Muscle of arm (tissue), 1 donor: ENCODE measurements at regions not wholly inside any gene's neighbourhood (a gene's known extent, or its start where the extent isn't known, plus 50 kb on each side); places are given as distances from the start of the nearest gene placed in this dataset.

Source experiments
- DNase-seq: peaks from one replicate; pipeline ENCODE4 v3.0.0-alpha.2; 2013

DNA sequence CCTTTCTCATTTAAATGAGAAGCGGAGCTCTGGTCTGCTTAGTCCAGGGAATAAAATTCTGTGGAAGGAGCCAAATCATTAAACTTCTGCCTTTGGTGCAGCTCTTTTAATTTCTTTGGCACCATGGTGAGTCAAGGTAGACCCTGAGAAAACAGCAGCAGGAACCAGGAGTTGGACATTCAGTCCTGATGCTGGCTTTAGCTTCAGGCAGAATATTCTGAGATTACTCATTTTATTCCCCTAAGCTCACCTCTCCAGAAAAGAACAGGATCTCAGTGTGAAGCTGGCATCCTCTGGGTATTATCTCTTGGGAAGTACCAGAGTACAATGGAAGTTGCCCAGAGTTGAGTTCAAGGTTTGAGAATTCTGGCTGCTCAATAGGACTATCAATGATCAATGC lies 211.6 kb upstream of the NRP1 start:
- no peak for DNase-seq

DNA sequence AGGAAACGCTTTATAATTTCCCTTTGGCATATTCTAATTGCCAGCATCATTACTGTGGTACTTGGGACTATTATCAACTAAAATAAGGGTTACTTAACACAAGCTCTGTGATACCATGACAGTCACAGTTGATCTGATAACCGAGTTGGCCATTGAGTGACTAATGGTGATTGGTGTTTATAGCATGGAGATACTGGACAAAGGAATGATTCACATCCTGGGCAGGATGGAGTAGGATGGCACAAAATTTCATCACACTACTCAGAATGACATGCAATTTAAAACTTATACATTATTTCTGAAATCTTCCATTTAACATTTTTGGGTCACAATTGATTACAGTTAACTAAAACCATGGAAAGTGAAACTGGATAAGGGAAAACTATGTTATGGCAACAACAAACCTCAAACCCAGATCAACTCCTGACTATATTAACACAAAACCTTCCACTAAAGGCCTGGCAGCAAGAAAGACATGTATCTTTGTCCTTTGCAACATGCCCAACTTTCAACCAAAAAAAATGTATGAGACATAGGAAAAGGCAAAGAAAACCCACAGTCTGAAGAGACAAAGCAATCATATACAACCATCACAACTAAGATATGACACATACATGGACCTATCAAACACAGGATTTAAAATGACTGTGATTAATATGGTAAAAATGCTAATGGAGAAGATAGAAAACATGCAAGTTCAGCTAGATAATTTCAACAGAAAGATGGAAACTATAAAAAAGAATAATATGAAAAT lies 208.5 kb upstream of the NRP1 start:
- no peak for DNase-seq

DNA sequence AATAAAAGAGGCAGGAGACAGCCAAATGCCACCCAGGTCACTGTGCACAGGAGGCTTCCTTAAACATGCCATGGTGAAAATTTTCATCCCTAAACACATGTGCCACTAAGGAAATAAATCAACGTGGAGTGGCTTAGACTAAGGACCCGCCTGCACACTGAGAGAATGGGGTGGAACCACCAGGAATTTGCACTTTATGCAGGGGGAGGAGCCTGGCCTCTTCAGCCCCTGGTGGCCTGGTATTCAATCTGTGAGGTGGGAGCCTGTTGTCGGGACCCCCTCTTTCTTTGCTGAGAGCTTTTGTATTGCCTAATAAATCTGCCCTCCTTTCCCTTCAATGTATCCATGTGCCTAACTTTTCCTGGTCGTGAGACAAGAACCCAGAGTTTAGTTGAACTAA lies 204.6 kb upstream of the NRP1 start:
- no peak for DNase-seq

DNA sequence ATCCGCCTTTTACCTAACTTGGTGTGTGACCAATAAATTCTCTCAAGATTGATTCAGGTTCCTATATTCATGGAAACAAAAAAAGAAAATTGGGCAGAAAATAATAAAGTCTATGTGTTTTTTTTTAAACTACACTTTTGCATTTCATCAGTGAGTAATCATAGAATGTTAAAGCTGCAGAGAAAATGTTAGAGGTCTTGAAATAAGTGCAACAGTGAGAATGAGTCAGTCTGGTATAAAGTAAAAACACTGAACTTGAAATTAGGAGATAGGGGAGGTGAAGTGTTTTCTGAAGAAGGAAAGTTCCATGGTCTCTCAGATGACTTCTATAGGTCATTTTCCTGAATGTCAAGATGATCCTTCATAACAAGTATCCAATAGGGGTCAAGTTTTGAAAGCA lies 202.6 kb upstream of the NRP1 start:
- DNase-seq = no peak

DNA sequence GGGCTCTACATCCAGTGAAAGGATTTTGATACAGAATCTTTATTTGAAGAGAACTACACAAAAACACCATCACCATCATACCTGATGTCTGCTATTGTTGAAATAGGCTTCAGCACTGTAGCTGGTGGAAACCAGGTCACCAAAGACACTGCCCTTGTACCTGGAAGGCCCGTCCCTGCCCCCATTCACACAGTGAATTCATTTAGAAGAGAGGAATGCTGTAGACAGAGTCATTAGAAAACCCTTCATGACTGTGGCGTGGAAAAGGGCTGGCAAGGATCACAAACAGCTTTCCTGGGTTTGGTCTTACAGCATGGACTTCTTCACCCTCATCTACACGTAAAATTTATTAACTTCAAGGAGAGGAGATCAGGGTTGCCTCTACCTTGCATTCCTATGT lies 202.0 kb upstream of the NRP1 start:
- DNase-seq = no peak

DNA sequence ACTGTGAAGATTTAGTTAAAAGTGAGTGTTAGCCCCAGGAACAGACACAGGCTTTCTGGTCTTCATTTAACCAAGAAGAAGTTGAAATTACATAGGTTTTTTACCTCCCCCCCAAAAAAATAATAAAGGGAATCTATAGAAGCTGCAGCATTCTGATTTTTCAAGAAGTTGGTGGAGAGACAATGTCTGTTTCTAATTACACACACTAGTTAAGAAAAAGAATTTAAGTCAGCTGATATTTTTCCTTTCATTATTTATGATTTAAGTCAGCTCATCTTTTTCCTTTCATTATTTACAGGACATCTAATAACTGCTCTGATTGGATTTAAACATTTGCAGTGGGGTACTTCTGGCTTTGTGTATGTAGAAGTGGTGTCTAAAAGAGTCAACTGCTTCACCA lies 201.4 kb upstream of the NRP1 start:
- no peak for DNase-seq

DNA sequence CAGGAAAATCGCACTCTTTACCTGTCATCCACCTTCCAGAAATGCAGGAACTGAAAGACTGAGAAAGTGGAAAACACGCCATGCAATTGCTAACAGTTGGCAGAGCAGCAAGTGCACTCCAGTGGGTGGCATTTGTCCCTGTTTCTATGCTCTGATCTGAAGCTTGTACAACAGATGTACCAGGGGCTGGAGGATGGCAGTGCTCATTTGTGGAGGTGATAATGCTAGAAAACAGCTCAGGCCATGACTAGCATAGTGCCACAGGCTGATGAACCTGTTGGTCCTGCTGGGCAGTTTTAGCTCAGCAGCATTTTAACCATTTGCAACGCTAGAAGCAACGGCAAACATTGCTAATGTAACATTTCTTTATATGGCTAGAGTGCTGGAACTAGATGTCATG lies 199.9 kb upstream of the NRP1 start:
- no peak for DNase-seq

DNA sequence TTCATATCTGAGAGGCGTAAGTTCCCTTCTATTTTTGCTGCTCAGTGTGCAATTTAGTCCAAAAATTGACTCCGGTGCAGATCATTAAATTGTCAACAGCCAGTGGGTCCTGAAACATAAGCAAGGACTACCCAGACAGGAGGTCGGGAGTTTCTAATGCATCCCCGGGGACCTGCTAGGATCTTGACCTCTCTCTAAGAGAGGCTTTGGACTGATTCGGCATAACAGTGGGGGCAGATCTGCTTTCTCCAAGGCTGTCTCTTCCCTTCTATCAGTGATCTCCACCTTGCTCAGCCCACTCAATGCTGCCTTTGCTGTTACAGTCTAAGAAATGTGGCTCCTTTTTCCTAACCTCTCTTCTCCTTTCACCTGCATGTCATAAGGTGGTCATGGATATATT lies 199.1 kb upstream of the NRP1 start:
- DNase-seq = no peak

DNA sequence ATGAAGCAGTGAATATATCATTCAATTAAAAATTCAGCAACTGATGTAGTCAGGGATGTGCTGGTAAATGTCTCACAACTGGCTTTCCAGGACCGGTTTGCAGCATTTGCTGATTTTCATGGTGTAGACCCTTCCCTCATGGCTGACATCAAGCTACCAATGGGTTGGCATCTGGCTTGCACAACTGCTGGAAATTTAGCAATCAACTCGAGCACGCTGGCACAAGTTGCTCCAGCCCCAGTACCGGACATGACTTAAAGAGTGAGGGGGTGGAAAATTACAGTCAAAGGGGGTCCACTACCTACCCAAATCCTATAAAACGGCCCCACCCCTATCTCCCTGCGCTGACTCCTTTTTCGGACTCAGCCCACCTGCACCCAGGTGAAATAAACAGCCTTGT lies 198.4 kb upstream of the NRP1 start:
- no peak for DNase-seq

DNA sequence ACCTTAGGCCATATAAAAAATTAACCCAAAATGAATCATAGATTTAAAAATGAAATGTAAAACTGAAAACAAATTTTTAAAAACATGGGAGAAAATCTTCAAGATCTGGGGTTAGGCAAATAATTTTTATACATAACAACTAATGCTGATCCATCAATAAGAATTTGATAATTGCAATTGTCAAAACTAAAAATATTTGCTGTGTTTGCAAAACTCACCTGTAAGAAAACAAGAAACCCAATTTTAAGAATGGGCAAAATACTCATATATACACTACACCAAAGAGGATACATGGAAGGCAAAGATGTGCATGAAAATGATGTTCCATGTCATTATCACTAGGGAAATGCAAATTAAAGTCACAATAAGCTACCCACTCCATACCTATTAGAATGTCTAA lies 194.8 kb upstream of the NRP1 start:
- no peak for DNase-seq

DNA sequence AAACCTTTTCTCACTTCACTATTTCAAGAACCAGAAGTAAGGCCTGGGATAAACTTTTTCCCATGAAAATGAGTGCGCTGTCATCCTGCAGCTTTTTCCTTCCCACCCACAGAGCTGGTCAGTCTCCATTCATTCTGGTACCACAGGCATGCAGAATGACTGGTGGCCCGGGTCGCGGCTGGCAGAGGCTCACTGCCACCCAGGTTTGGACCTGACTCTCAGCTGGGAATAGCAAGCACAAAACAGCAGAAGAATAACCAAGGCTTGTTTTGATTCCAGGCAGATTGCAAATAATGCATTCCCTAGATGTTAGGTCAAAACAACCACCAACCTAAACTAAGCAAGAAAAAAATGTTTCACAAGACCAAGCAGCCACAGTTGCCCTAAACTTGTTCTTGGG lies 190.5 kb upstream of the NRP1 start:
- DNase-seq = no peak

DNA sequence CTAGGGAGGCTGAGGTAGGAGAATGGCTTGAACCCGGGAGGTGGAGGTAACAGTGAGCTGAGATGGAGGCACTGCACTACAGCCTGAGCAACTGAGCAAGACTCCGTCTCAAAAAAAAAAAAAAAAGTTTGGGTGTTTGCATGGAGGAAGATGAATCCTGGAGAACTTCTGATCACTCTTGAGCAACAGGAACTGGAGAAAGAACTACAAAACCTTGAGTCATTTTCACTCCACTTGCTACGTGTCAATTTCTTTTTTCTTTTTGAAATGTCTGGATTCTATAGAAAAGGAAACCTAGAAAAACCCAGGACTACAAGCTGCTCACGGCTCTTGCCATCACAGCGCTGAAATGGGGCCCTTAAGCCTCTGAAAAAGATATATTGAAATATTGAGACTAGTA lies 189.6 kb upstream of the NRP1 start:
- no peak for DNase-seq

DNA sequence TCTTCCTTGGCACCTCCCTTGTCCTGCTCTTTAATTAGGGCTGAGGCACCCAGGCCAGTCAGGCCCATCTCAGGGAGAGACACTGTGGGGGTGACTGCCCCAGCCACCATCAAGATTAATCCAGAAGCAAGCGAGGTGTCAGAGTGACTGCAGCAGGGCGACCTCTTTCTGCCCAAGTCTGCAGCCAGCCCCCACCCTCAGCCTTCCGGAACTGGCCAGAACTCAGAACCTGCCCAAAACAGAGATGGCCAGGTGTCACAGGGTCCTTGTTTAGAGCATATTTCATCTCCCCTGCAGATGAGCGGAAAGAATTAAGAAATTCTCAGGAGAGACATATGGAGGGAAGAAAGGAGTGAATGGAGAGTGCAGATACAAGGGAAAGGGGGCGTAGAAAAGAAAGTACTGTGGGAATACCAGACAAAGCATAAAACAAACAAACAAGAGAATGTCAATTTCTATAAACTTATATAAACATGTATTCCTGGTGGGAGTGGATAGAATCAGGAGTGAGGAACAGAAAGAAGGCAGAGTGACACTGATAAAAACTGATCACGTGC lies 188.8 kb upstream of the NRP1 start:
- DNase-seq = no peak

DNA sequence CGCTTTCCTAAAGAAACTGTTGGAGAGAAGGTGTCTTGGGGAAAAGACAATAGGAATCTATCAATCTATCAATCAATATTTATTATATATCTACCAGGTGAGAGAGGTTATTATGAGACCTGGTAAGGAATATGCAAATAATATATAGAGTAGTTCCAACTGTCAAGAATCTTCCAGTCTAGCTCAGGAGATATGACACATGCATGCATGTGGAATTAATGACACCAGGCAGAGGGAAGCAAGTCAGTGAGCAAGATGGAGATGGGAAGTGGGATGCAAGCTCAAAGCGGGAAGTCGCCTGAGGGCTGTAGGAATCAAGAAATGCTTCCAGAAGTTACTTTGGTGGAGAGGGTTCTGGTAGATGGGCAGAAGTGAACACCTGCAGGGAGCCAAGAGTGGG lies 187.4 kb upstream of the NRP1 start:
- no peak for DNase-seq

DNA sequence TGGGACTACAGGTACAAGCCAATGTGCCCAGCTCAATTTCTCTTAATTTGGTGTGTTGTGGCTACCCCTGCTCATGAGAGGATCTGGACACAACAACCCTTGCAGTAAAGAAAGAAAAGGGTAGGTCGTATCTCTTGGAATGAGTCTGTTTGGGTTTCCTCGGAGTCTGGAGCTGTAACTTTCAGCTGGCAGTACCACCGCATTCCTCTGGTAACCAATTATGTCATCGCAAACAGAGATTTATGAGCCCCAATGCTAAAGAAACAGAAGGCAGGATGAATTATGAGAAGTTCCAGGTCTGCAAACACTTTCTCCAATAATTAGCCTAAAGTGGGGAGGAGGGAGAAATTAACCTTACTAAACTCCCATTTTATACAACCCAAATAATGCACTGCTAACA lies 186.6 kb upstream of the NRP1 start:
- DNase-seq = no peak

DNA sequence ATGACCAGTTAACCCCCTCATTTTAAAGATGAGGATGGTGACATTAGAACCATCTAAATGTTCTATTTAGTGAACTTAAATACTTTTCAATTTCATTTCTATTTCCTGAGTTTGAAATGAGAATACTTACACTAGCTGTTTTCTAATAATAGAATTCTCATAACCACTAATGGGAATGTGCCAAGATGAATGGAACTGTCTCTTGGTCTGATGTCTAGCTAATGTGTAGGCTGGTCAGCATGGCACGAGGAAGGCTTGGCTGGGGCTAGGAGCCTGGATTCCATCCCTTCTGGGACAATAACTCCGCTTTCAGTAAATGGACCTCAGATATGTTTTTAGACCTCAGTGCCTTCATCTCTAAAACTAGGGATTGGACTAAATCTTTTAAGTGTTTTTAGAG lies 185.8 kb upstream of the NRP1 start:
- no peak for DNase-seq

DNA sequence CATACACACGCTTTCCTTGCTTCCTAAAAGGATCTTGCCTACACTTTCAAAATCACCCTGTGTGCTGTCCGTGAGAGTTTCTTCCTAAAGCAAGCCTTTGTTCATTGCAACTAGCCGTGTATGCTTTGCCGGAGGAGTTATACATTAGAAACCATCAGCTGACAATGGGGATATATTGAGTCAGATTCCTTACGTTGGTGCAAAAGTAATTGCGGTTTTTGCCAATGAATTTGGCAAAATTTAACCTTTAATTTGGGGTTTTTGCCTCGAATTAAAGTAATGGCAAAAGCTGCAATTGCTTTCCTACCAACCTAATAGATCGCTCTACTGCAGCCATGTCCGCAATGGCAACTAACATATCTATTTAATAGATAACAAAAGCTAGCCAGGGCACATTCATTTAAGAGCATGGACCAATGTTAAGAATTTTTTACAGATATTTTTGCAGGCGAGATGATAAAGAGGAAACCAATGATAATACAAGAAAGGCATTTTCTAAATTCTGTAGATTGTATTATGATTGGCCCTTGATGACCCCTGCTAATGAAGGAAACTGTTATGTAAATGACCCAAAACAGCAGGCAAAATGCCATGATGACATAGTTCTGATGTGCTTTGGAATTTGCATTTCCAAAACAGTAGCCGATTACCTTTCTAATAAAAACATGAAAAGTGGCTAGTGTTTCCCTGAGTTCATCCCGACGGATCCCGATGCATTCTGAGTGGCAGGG lies 184.8 kb upstream of the NRP1 start:
- DNase-seq = no peak

DNA sequence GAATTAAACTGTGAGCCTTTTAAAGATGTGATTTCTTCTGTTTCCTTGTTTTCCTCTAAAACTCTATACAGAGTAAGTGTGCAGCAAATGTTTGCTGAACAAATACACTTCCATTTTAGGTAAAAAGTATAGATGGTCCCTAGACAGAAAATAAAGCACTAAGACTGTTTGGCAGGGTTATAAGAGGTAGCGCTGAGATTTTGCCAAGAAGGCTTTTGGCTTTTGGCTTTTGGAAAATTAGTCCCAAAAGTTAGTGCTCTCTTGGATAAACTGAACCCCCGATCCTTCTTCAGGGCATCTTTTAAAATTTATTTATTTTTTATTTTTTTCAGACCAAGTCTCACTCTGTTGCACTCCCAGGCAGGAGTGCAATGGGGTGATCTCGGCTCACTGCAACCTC lies 175.7 kb upstream of the NRP1 start:
- DNase-seq = no peak

DNA sequence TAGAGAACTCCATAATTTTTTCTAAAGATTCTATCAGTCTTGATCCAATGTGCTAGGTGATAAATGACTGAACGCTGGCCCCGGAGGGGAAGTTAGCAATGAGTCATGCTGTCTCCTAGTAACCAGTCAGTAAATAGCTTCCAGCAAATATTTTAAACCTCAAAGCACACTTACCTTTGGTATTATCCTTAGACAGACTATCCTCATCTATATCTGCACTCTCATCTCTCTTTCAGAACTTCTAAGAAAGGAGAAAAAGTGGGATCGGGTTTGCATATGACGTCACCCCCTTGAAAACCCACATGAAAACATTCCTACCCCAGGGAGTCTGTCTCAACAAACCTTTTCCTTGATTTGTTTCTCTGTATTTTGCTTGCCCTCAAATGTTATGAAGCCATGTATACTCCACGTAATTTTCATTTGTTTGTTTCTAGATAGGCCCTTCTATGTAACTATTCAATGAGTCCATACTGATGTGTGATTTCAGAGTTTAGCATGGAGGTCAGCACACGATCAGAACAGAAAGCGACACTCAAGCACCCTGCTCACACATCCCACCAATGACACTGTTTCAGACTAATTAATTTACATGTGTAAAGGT lies 174.9 kb upstream of the NRP1 start:
- no peak for DNase-seq

DNA sequence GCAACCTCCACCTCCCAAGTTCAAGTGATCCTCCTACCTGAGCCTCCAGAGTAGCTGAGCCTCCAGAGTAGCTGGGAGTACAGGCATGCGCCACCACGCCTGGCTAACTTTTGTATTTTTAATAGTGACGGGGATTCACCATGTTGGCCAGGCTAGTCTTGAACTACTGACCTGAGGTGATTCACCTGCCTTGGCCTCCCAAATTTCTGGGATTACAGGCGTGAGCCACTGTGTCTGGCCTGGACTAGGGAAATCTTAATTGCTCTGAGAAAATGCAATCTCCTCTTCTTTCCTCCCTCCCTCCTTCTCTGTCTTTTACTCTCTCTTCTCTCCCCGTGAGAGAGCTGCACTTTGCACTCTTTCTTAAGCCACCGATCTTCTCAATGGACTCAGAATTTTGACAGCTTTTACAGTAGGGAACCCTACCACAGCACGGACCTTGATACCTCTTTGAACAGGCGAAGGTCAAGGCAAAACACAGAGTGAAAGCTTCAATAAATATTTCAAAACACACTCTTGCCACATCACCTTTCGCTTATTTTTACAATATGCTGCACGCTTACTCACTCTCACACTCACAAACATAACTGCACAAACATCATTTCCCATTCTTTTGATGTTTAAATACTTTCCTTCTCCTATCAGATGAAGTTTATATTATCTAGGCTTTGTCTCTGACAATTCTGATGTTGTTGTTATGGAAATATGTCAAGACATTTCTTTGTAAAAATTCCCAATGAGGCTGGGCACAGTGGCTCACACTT lies 173.4 kb upstream of the NRP1 start:
- DNase-seq = no peak

DNA sequence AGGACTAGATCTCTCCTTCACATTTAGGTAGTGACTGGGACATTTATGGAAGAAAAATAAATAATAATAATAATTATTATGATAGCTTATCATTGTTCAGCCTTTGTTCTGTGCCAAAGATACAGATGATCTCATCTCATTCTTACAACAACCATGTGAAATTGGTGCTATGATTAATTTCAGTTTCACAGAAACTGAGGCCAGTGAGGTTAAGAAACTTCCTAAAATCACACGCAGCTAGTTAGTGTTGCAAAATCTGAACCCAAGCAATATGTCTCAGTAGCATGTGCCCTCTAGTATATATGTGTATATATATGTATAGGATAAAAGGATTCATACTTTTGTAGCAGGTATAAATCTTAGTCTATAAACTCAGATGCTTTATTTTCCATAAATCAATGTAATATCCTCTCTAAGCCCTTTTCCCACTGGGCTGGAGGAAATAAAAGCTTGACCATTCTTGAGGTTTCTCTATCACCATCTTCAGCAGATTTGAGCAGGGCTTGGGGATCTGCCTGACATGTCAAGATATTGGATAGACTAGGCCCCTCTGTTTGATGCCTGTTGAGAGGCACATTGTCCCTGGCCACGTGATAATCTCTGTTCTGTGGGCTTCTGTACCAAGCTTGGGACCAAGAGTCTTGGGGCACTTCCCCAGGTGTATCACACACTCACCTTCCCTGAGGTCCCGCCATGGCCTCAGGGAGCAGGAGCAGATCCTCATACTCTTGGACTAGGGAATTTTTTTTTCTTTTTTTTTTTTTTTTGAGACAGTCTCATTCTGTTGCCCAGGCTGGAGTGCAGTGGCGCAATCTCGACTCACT lies 172.6 kb upstream of the NRP1 start:
- no peak for DNase-seq
